ENCODE measurements at regions not wholly inside any gene's neighbourhood (a gene's known extent, or its start where the extent isn't known, plus 50 kb on each side); places are given as distances from the start of the nearest gene placed in this dataset.
"Not testable (repeated sequence)": the region's sequence is repeated elsewhere in the genome, so short reads cannot be mapped to it uniquely, and the experiment has no call there.

DNA sequence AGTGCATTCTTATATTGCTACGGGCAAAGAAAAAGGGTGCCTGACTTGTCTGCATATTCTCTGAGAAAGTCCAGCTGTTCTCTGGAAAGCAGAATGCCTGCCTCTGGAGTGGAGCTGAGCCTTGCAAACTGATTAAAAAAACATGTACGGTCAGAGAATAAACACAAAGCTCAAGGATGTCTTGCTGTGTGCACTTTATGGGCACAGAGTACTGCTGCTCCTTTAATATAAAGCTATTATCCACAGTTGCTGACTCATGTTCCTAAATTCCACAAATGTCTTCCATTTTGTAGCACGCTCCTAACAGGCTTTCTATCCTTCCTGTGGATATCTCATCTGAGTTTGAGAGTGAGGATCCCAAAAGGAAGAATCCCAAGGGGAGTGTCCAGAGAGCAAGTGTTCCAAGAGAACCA is 229.0 kb downstream of the MREG start:
- Mint-ChIP-seq H3K9me3 (ENCODE audit: insufficient read depth) (no peaks in the 10 kb centered on the region), H3K27me3 (peaks cover 10% of the 10 kb centered on the region), H3K4me1 (no peaks in the 10 kb centered on the region), H3K27ac (no peak overlapping the region), H3K4me3 (no peak overlapping the region)
- peaks cover 0 to 10% (median 0%) of the 10 kb centered on the region in 4 experiments for H3K27me3 ChIP-seq (replicated peaks in 1 of 4; ENCODE audit: control extremely low read depth in 1 of 4, control insufficient read depth in 3 of 4, insufficient read depth in 4 of 4, low read length in 3 of 4)
- 100% methylated on average over 3 of the region's 3 CpGs for WGBS (ENCODE audit: insufficient coverage)
- no peak overlapping the region for H3K9ac ChIP-seq (ENCODE audit: low read length)
- H3K4me3 ChIP-seq (ENCODE audit: control extremely low read depth in 1 of 5, extremely low read depth in 1 of 5, insufficient read depth in 1 of 5, low read depth in 2 of 5, low read length in 4 of 5) = no peak overlapping the region
- H3K79me2 ChIP-seq (ENCODE audit: control insufficient read depth, insufficient read depth, low read length) = no peaks in the 10 kb centered on the region
- H3K4me2 ChIP-seq (replicated peaks; ENCODE audit: low read depth, low read length, poor library complexity, severe bottlenecking) = no peak overlapping the region
- no peak overlapping the region for H2AFZ ChIP-seq (ENCODE audit: insufficient read depth, low read depth, low read length, poor library complexity, severe bottlenecking)
- H3K4me1 ChIP-seq (ENCODE audit: control insufficient read depth in 2 of 2, insufficient read depth in 2 of 2, low read length in 2 of 2) = no peaks in the 10 kb centered on the region
- H3K27ac ChIP-seq (ENCODE audit: low read length in 2 of 2) = no peak overlapping the region
- CTCF ChIA-PET = no interaction called here
- no peaks in the 10 kb centered on the region for H3K36me3 ChIP-seq (replicated peaks in 1 of 2; ENCODE audit: control extremely low read depth in 1 of 2, control insufficient read depth in 1 of 2, extremely low read depth in 1 of 2, insufficient read depth in 2 of 2, low read length in 1 of 2)
- intact Hi-C loops (cut with micrococcal nuclease) = no loop called here
- no peaks in the 10 kb centered on the region for H3K9me3 ChIP-seq (ENCODE audit: control extremely low read depth in 1 of 3, control insufficient read depth in 2 of 3, insufficient read depth in 1 of 3, low read length in 2 of 3)
- TF ChIP-seq CTCF (IDR thresholded peaks at IDR 0.05) (no peak), EZH2 (IDR thresholded peaks at IDR 0.05; ENCODE audit: borderline replicate concordance, insufficient read depth, low read depth, low read length, poor library complexity, severe bottlenecking) (no peak)
- no peaks in the 10 kb centered on the region for H4K20me1 ChIP-seq (ENCODE audit: control insufficient read depth, insufficient read depth, low read length, poor library complexity, severe bottlenecking)
- DNase-seq (no peak), ATAC-seq (ENCODE audit: low read depth) (no peak)
- POLR2A ChIA-PET = no interaction called here

- not testable (repeated sequence) for DNase-seq
Observed at GRCh38 chr2:215783640-215784039, 229.7 kb downstream of the MREG start.

More at GRCh38 chr2:215783640-215784039, 229.7 kb downstream of the MREG start:
- H3K79me2 ChIP-seq (ENCODE audit: control insufficient read depth, insufficient read depth, low read length); H2AFZ ChIP-seq (ENCODE audit: insufficient read depth, low read depth, low read length, poor library complexity, severe bottlenecking); H3K9me3 ChIP-seq (ENCODE audit: control extremely low read depth in 1 of 3, control insufficient read depth in 2 of 3, insufficient read depth in 1 of 3, low read length in 2 of 3); H3K27ac ChIP-seq (ENCODE audit: low read length in 2 of 2); POLR2A ChIA-PET; H3K4me2 ChIP-seq (replicated peaks; ENCODE audit: low read depth, low read length, poor library complexity, severe bottlenecking); H3K4me1 ChIP-seq (ENCODE audit: control insufficient read depth in 2 of 2, insufficient read depth in 2 of 2, low read length in 2 of 2); intact Hi-C loops (cut with micrococcal nuclease); H4K20me1 ChIP-seq (ENCODE audit: control insufficient read depth, insufficient read depth, low read length, poor library complexity, severe bottlenecking); H3K27me3 ChIP-seq (replicated peaks in 1 of 4; ENCODE audit: control extremely low read depth in 1 of 4, control insufficient read depth in 3 of 4, insufficient read depth in 4 of 4, low read length in 3 of 4); CTCF ChIA-PET; H3K4me1 Mint-ChIP-seq; H3K36me3 ChIP-seq (replicated peaks in 1 of 2; ENCODE audit: control extremely low read depth in 1 of 2, control insufficient read depth in 1 of 2, extremely low read depth in 1 of 2, insufficient read depth in 2 of 2, low read length in 1 of 2); H3K4me3 Mint-ChIP-seq; H3K9me3 Mint-ChIP-seq (ENCODE audit: insufficient read depth); H3K9ac ChIP-seq (ENCODE audit: low read length); H3K27ac Mint-ChIP-seq; ATAC-seq (ENCODE audit: low read depth); H3K4me3 ChIP-seq (ENCODE audit: control extremely low read depth in 1 of 5, extremely low read depth in 1 of 5, insufficient read depth in 1 of 5, low read depth in 2 of 5, low read length in 4 of 5): not testable (repeated sequence)
- 97% methylated on average over 6 of the region's 7 CpGs for WGBS (ENCODE audit: insufficient coverage)
- H3K27me3 Mint-ChIP-seq = peaks cover 10% of the 10 kb centered on the region
